ENCODE measurements at regions not wholly inside any gene's neighbourhood (a gene's known extent, or its start where the extent isn't known, plus 50 kb on each side); places are given as distances from the start of the nearest gene placed in this dataset.

- TF ChIP-seq ZKSCAN1 (IDR thresholded peaks at IDR 0.05; ENCODE audit: low read length) (no peak), ZNF20 (CRISPR knock-in tag; IDR thresholded peaks at IDR 0.05) (no peak), CTCF (CRISPR knock-in tag; IDR thresholded peaks at IDR 0.05) (no peak), FOSL2 (CRISPR knock-in tag; IDR thresholded peaks at IDR 0.05) (no peak), FOSL1 (CRISPR knock-in tag; IDR thresholded peaks at IDR 0.05; ENCODE audit: borderline replicate concordance) (no peak), ESRRA (CRISPR knock-in tag; IDR thresholded peaks at IDR 0.05; ENCODE audit: low read depth) (no peak), BORCS8-MEF2B (CRISPR knock-in tag; IDR thresholded peaks at IDR 0.05) (no peak), GABPA (IDR thresholded peaks at IDR 0.05; ENCODE audit: low read depth, low read length) (no peak), GABPA (CRISPR knock-in tag; IDR thresholded peaks at IDR 0.05; ENCODE audit: low read depth) (no peak), PREB (CRISPR knock-in tag; IDR thresholded peaks at IDR 0.05) (no peak), ISL2 (CRISPR knock-in tag; IDR thresholded peaks at IDR 0.05) (no peak), KDM1A (CRISPR knock-in tag; IDR thresholded peaks at IDR 0.05) (no peak), ARID2 (CRISPR knock-in tag; IDR thresholded peaks at IDR 0.05; ENCODE audit: borderline replicate concordance) (no peak), ZNF317 (CRISPR knock-in tag; IDR thresholded peaks at IDR 0.05) (no peak), RAD51 (IDR thresholded peaks at IDR 0.05; ENCODE audit: borderline replicate concordance) (no peak)
Measured at GRCh38 chr11:116310226-116310625, 462.6 kb downstream of the BUD13 start.

All from HepG2 (cell line).